GM12872 (cell line): ENCODE measurements at regions not wholly inside any gene's neighbourhood (a gene's known extent, or its start where the extent isn't known, plus 50 kb on each side); places are given as distances from the start of the nearest gene placed in this dataset.

ENCODE experiments used
- CTCF ChIP-seq: IDR thresholded peaks from 3 replicates; pipeline ENCODE4 v1.5.1; 2011; ENCODE audit warnings: low read depth, mild to moderate bottlenecking, low read length, moderate library complexity; ENCODE audit not compliant: insufficient read depth

DNA sequence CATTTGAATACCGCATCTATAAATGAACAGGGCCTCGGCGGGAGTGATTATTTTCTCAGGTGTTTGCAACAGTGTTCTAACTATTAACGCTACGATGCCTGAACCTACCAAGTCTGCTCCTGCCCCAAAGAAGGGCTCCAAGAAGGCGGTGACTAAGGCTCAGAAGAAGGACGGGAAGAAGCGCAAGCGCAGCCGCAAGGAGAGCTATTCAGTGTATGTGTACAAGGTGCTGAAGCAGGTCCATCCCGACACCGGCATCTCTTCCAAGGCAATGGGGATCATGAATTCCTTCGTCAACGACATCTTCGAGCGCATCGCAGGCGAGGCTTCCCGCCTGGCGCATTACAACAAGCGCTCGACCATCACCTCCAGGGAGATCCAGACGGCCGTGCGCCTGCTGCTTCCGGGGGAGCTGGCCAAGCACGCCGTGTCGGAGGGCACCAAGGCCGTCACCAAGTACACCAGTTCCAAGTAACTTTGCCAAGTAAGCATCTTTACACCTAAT lies 70.9 kb downstream of the HFE start:
- TF ChIP-seq CTCF: no peak

- no peak for TF ChIP-seq CTCF
Measured at GRCh38 chr6:26158581-26159356, 71.5 kb downstream of the HFE start.

- TF ChIP-seq CTCF: no peak
Measured at GRCh38 chr6:26159357-26160273, 72.4 kb downstream of the HFE start.

DNA sequence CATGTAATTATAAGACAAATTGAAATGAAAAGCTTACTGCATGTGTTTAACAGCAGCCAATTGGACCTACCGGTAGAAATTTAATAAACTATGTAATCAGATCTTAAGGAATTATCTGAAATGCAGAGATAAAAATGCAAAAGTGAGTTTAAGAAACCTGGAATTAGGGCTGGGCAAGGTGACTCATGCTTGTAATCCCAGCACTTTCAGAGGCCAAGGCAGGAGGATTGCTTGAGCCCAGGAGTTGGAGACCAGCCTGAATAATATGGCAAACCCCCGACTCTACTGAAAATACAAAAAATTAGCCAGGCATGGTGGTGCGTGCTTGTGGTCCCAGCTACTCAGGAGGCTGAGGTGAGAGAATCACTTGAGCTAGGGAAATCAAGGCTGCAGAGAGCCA lies 74.1 kb downstream of the HFE start:
- TF ChIP-seq CTCF: no peak

DNA sequence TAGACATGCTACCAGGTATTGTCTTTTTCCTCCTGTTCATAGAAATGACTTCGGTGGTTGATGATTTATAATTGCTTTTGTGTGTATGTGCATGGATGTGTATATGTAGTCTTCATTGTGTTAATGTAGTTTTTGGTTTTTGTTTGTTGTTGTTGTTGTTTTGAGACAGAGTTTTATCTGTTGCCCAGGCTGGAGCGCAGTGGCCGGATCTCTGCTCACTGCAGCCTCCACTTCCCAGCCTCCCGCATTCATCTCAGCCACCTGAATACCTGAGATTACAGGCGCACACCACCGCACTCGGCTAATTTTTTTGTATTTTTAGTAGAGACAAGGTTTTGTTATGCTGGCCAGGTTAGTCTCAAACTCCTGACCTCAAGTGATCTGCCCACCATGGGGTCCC lies 75.2 kb downstream of the HFE start:
- TF ChIP-seq CTCF: no peak

- TF ChIP-seq CTCF: no peak
Measured at GRCh38 chr6:26163427-26164119, 76.3 kb downstream of the HFE start.

- no peak for TF ChIP-seq CTCF
Measured at GRCh38 chr6:26164120-26164505, 76.9 kb downstream of the HFE start.
